GM21825 (cell line): ENCODE measurements at regions not wholly inside any gene's neighbourhood (a gene's known extent, or its start where the extent isn't known, plus 50 kb on each side); places are given as distances from the start of the nearest gene placed in this dataset.

Source experiments
- ATAC-seq: cut with Tn5 transposase; IDR thresholded peaks from one replicate; pipeline ENCODE4 v1.9.1; 2021; ENCODE audit warnings: mild to moderate bottlenecking, moderate library complexity; ENCODE audit not compliant: unreplicated experiment

- no peak for ATAC-seq
Observed at GRCh38 chr5:27706832-27707231, 668.4 kb upstream of the CDH9 start.

GRCh38 chr5:27705661-27706060 lies 667.3 kb upstream of the CDH9 start:
- ATAC-seq: no peak

- ATAC-seq: no peak
Observed at GRCh38 chr5:27701931-27702903, 663.8 kb upstream of the CDH9 start.

GRCh38 chr5:27700526-27700925 lies 662.1 kb upstream of the CDH9 start:
- ATAC-seq: no peak

- ATAC-seq: no peak
Observed at GRCh38 chr5:27682600-27682999, 644.2 kb upstream of the CDH9 start.

- no peak for ATAC-seq
Observed at GRCh38 chr5:27652505-27652904, 614.1 kb upstream of the CDH9 start.

- ATAC-seq: no peak
Observed at GRCh38 chr5:27639005-27639612, 600.7 kb upstream of the CDH9 start.

- no peak for ATAC-seq
Observed at GRCh38 chr5:27619982-27620381, 581.6 kb upstream of the CDH9 start.

GRCh38 chr5:27612161-27612560 lies 573.8 kb upstream of the CDH9 start:
- ATAC-seq: no peak

- ATAC-seq: no peak
Observed at GRCh38 chr5:27608992-27609391, 570.6 kb upstream of the CDH9 start.

- no peak for ATAC-seq
Observed at GRCh38 chr5:27598576-27598975, 560.2 kb upstream of the CDH9 start.

- no peak for ATAC-seq
Observed at GRCh38 chr5:27594141-27594540, 555.8 kb upstream of the CDH9 start.

- no peak for ATAC-seq
Observed at GRCh38 chr5:27592231-27592630, 553.8 kb upstream of the CDH9 start.

GRCh38 chr5:27590503-27590902 lies 552.1 kb upstream of the CDH9 start:
- ATAC-seq: no peak

- no peak for ATAC-seq
Observed at GRCh38 chr5:27578279-27578678, 539.9 kb upstream of the CDH9 start.

- ATAC-seq: no peak
Observed at GRCh38 chr5:27571681-27572080, 533.3 kb upstream of the CDH9 start.

- ATAC-seq: no peak
Observed at GRCh38 chr5:27568811-27569210, 530.4 kb upstream of the CDH9 start.

GRCh38 chr5:27561408-27561807 lies 523.0 kb upstream of the CDH9 start:
- no peak for ATAC-seq

- ATAC-seq: no peak
Observed at GRCh38 chr5:27548484-27548883, 510.1 kb upstream of the CDH9 start.

- no peak for ATAC-seq
Observed at GRCh38 chr5:27535031-27535557, 496.7 kb upstream of the CDH9 start.

GRCh38 chr5:27532305-27532704 lies 493.9 kb upstream of the CDH9 start:
- no peak for ATAC-seq

GRCh38 chr5:27524515-27524914 lies 486.1 kb upstream of the CDH9 start:
- no peak for ATAC-seq
